ENCODE measurements at regions not wholly inside any gene's neighbourhood (a gene's known extent, or its start where the extent isn't known, plus 50 kb on each side); places are given as distances from the start of the nearest gene placed in this dataset.

DNA sequence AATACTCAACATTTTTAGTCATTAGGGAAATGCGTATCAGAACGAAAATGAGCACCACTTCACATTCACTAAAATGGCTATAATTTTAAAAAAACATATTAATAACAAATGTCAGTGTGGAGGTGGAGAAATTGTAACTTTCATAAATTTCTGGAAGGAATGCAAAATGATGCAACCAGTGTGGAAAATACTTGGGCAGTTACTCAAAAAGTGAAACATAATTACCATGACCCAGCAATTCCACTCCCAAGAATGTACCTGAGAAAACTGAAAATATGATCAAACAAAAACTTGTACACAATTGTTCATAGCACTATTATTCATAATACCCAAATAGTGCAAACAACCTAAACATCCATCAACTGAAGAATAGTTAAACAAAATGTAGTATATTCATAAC, 76.1 kb upstream of the FAM241A start:
- H3K4me3 ChIP-seq (replicated peaks in 1 of 2; ENCODE audit: low read depth in 2 of 2, low read length in 2 of 2) = no peak overlapping the region
- no peak for TF ChIP-seq CTCF (IDR thresholded peaks at IDR 0.05; ENCODE audit: low read depth, low read length)
- DNase-seq (ENCODE audit: low read depth in 2 of 2) = peak; percentile 14 to 64

DNA sequence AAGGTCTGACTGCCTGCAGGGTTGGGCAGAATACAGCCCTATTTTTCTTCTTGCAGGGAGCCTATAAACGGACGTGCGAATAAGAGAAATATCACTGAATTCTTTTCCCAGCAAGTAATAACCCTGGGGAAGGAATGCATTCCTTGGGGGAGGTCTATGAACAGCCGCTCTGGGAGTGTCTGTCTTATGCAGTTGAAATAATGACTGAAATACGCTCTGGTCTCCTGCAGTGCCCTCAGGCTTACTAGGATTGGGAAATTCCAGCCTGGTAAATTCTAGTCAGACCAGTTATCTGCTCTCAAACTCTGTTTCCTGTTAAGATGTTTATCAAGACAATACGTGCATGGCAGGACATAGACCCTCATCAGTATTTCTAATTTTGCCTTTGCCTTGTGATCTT, 72.1 kb upstream of the FAM241A start:
- DNase-seq (ENCODE audit: low read depth in 2 of 2) = no peak
- H3K4me3 ChIP-seq (replicated peaks in 1 of 2; ENCODE audit: low read depth in 2 of 2, low read length in 2 of 2) = no peak overlapping the region
- no peak for TF ChIP-seq CTCF (IDR thresholded peaks at IDR 0.05; ENCODE audit: low read depth, low read length)

- TF ChIP-seq CTCF (IDR thresholded peaks at IDR 0.05; ENCODE audit: low read depth, low read length) = peak; percentile 77
- peak; percentile 77 to 84 for DNase-seq (ENCODE audit: low read depth in 2 of 2)
- H3K4me3 ChIP-seq (replicated peaks in 1 of 2; ENCODE audit: low read depth in 2 of 2, low read length in 2 of 2) = no peak overlapping the region
Measured at GRCh38 chr4:112075129-112075753, 70.0 kb upstream of the FAM241A start.

GRCh38 chr4:112075906-112076305, 69.3 kb upstream of the FAM241A start:
- H3K4me3 ChIP-seq (replicated peaks in 1 of 2; ENCODE audit: low read depth in 2 of 2, low read length in 2 of 2) = no peak overlapping the region
- no peak for DNase-seq (ENCODE audit: low read depth in 2 of 2)
- TF ChIP-seq CTCF (IDR thresholded peaks at IDR 0.05; ENCODE audit: low read depth, low read length) = no peak

- TF ChIP-seq CTCF (IDR thresholded peaks at IDR 0.05; ENCODE audit: low read depth, low read length) = no peak
Measured at GRCh38 chr4:112076919-112077608, 68.2 kb upstream of the FAM241A start.

DNA sequence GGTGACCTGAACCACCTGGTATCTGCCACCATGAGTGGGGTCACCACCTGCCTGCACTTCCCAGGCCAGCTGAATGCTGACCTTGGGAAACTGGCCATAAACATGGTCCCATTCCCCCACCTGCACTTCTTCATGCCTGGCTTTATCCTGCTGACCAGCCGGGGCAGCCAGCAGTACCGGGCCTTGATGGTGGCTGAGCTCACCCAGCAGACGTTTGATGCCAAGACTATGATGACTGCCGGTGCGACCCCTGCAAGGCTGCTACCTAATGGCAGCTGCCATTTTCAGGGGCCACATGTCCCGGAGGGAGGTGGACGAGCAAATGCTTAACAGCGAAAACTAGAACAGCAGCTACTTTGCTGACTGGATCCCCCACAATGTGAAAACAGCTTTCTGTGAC, 67.5 kb upstream of the FAM241A start:
- no peak for TF ChIP-seq CTCF (IDR thresholded peaks at IDR 0.05; ENCODE audit: low read depth, low read length)
- no peak overlapping the region for H3K4me3 ChIP-seq (replicated peaks in 1 of 2; ENCODE audit: low read depth in 2 of 2, low read length in 2 of 2)
- no peak for DNase-seq (ENCODE audit: low read depth in 2 of 2)

More at GRCh38 chr4:112076919-112077608, 68.2 kb upstream of the FAM241A start:
- no peak overlapping the region for H3K4me3 ChIP-seq (replicated peaks in 1 of 2; ENCODE audit: low read depth in 2 of 2, low read length in 2 of 2)
- no peak for DNase-seq (ENCODE audit: low read depth in 2 of 2)
